PC-9 (cell line): ENCODE measurements at regions not wholly inside any gene's neighbourhood (a gene's known extent, or its start where the extent isn't known, plus 50 kb on each side); places are given as distances from the start of the nearest gene placed in this dataset.

ENCODE experiments used
- BruUV-seq: library from RNA; stranded (reverse); fragments of 400-500 nt; replicated peaks from 2 replicates; lab custom pipeline; 2021; lab: Mats Ljungman, UMichigan
- CTCF ChIA-PET: fragments of 300-600 bp; sonication (Branson Sonifier 250); formaldehyde crosslinking; loops from one replicate; lab custom pipeline; 2022; ENCODE audit warnings: antibody characterized with exemption; lab: Charles Lee
- POLR2A ChIA-PET: fragments of 300-600 bp; sonication (Branson Sonifier 250); formaldehyde crosslinking; loops from one replicate; lab custom pipeline; 2022; ENCODE audit warnings: antibody characterized with exemption; ENCODE audit not compliant: unreplicated experiment; lab: Charles Lee
- DNase-seq, 2 experiments: peaks; one replicate each; pipeline versions ENCODE4 v3.0.0 to v3.0.0-alpha.2; 2015 to 2022; ENCODE audit warnings: mixed read lengths in 1 of 2
- H2AFZ ChIP-seq: fragments of 200-600 bp; sonication (generic); 2 replicates; pipeline ENCODE4 v1.8.1; 2017; ENCODE audit warnings: antibody characterized with exemption
- H3F3A ChIP-seq: fragments of 200-600 bp; sonication (generic); 2 replicates; pipeline ENCODE4 v1.8.1; 2017; ENCODE audit warnings: antibody characterized with exemption, mild to moderate bottlenecking, low read depth; ENCODE audit not compliant: insufficient read depth
- H3K27ac ChIP-seq: fragments of 200-600 bp; sonication (generic); 2 replicates; pipeline ENCODE4 v1.6.1; 2016; ENCODE audit warnings: mixed run types
- H3K27me3 ChIP-seq: fragments of 200-600 bp; sonication (generic); 2 replicates; pipeline ENCODE4 v1.6.1; 2016; ENCODE audit warnings: low read depth, mixed run types; ENCODE audit not compliant: insufficient read depth
- H3K36me3 ChIP-seq: fragments of 200-600 bp; sonication (generic); 2 replicates; pipeline ENCODE4 v1.6.1; 2016; ENCODE audit warnings: low read depth, mixed run types
- H3K4me1 ChIP-seq: fragments of 200-600 bp; sonication (generic); replicated peaks from 2 replicates; pipeline ENCODE4 v1.6.1; 2016; ENCODE audit warnings: mixed run types; ENCODE audit not compliant: insufficient read depth
- H3K4me2 ChIP-seq: fragments of 200-600 bp; sonication (generic); 2 replicates; pipeline ENCODE4 v1.6.1; 2017; ENCODE audit warnings: mixed run types
- H3K4me3 ChIP-seq: fragments of 200-600 bp; sonication (generic); 2 replicates; pipeline ENCODE4 v1.6.1; 2016; ENCODE audit warnings: mixed run types
- H3K79me2 ChIP-seq: fragments of 200-600 bp; sonication (generic); 2 replicates; pipeline ENCODE4 v1.6.1; 2017; ENCODE audit warnings: low read depth, mixed run types
- H3K9me2 ChIP-seq: fragments of 200-600 bp; sonication (generic); 2 replicates; pipeline ENCODE4 v1.8.1; 2017; ENCODE audit warnings: mild to moderate bottlenecking; ENCODE audit not compliant: insufficient read depth
- H3K9me3 ChIP-seq: fragments of 200-600 bp; sonication (generic); 2 replicates; pipeline ENCODE4 v1.8.1; 2016; ENCODE audit warnings: low read depth; ENCODE audit not compliant: insufficient read depth
- H4K20me1 ChIP-seq: fragments of 200-600 bp; sonication (generic); 2 replicates; pipeline ENCODE4 v1.8.1; 2017; ENCODE audit not compliant: insufficient read depth
- EZH2 ChIP-seq: fragments of 200-600 bp; sonication (generic); IDR thresholded peaks from 2 replicates; pipeline ENCODE4 v1.8.0; 2017; ENCODE audit warnings: antibody characterized with exemption, low read depth
- intact Hi-C: fragments of 100-400 bp; cut with micrococcal nuclease; formaldehyde crosslinking; loops from one replicate; pipeline ENCODE4 v1.10.0; 2022; ENCODE audit not compliant: unreplicated experiment
- TF ChIP-seq, protein P1 (sequence below): fragments of 200-600 bp; sonication (generic); conservative IDR thresholded peaks from 2 replicates; pipeline ENCODE4 v1.6.1; 2017; ENCODE audit warnings: mixed run types, antibody characterized with exemption, mild to moderate bottlenecking, moderate library complexity

DNA sequence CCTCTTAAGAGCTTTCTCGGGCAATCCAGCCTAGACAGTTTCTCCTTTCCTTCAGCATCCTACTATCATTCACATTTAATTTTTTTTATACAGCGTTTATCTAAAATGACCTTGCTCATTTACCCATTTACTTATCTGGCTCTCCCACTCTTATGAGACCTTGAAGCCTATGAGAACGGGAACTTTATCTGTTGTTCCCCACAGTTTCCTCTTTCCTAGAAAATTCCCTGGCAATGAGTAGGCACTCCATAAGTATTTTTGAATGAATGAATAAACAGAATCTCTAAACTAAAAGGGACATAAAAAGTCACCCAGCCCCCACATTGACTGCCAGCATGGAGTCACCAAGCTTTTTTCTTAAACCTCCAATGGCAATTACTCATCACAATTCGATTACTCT lies 353.2 kb downstream of the METTL4 start:
- intact Hi-C loops = no loop called here

DNA sequence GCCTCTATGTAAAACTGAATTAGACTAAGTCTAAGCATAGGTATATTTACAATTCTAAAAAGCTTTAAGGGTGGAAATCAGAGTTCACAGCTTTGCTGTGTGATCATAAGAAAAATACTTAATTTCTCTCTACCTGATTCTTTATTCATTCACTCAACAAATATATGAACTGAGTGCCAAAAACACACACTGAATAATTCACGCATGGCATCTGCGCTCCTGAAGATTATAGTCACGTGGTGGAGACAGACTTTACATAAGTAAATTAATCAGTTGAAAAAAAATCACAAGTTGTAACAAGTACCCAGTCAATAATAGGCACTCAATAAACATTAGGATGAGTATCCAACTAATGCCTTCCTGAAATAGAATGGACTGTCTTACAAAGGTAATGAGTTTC lies 351.6 kb downstream of the METTL4 start:
- BruUV-seq = no TSS peak
- DNase-seq = no peak
- 0 out of 2 replicates have a peak, but pooled peaks cover 10% of the 10 kb centered on the region for H3K9me3 ChIP-seq
- peaks cover 14% of the 10 kb centered on the region for H3K4me1 ChIP-seq
- ChIA-PET POLR2A (no interaction called here), CTCF (no interaction called here)
- peaks cover 5% of the 10 kb centered on the region; the same call in 1 of the 2 replicates for H3F3A ChIP-seq
- no peak overlapping the region for H3K4me2 ChIP-seq
- no peak overlapping the region for H3K27ac ChIP-seq
- H3K27me3 ChIP-seq = no peaks in the 10 kb centered on the region
- intact Hi-C loops = loop anchor here (5.0 kb wide), 2 partner anchors 632 to 1352 kb away; no protein-coding TSS in a partner anchor
- no peak overlapping the region for H2AFZ ChIP-seq
- no peaks in the 10 kb centered on the region for H3K36me3 ChIP-seq
- H3K79me2 ChIP-seq = no peaks in the 10 kb centered on the region
- TF ChIP-seq EZH2 = no peak
- TF ChIP-seq, protein P1, sequence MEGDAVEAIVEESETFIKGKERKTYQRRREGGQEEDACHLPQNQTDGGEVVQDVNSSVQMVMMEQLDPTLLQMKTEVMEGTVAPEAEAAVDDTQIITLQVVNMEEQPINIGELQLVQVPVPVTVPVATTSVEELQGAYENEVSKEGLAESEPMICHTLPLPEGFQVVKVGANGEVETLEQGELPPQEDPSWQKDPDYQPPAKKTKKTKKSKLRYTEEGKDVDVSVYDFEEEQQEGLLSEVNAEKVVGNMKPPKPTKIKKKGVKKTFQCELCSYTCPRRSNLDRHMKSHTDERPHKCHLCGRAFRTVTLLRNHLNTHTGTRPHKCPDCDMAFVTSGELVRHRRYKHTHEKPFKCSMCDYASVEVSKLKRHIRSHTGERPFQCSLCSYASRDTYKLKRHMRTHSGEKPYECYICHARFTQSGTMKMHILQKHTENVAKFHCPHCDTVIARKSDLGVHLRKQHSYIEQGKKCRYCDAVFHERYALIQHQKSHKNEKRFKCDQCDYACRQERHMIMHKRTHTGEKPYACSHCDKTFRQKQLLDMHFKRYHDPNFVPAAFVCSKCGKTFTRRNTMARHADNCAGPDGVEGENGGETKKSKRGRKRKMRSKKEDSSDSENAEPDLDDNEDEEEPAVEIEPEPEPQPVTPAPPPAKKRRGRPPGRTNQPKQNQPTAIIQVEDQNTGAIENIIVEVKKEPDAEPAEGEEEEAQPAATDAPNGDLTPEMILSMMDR = no peak
- H4K20me1 ChIP-seq = no peaks in the 10 kb centered on the region
- H3K9me2 ChIP-seq = no peaks in the 10 kb centered on the region
- no peak overlapping the region for H3K4me3 ChIP-seq

More for the DNA sequence above, 353.2 kb downstream of the METTL4 start:
- H3K79me2 ChIP-seq = no peaks in the 10 kb centered on the region
- H4K20me1 ChIP-seq = no peaks in the 10 kb centered on the region
- peaks cover 14% of the 10 kb centered on the region; the same call in 1 of the 2 replicates for H3K9me3 ChIP-seq
- no peaks in the 10 kb centered on the region for H3K9me2 ChIP-seq
- H3K4me2 ChIP-seq = no peak overlapping the region
- no peaks in the 10 kb centered on the region for H3K36me3 ChIP-seq
- ChIA-PET CTCF (no interaction called here), POLR2A (interaction anchor here (0.6 kb wide), 1 partner anchor 472 kb away, joined by 3 read pairs; no protein-coding TSS in a partner anchor)
- H2AFZ ChIP-seq = no peak overlapping the region
- peaks cover 8% of the 10 kb centered on the region for H3K4me1 ChIP-seq
- no TSS peak for BruUV-seq
- H3K27ac ChIP-seq = no peak overlapping the region
- no peaks in the 10 kb centered on the region for H3K27me3 ChIP-seq
- no peak for DNase-seq
- H3K4me3 ChIP-seq = no peak overlapping the region
- H3F3A ChIP-seq = peaks cover under 1% of the 10 kb centered on the region; the same call in 1 of the 2 replicates
- TF ChIP-seq, protein P1 = no peak
- no peak for TF ChIP-seq EZH2

DNA sequence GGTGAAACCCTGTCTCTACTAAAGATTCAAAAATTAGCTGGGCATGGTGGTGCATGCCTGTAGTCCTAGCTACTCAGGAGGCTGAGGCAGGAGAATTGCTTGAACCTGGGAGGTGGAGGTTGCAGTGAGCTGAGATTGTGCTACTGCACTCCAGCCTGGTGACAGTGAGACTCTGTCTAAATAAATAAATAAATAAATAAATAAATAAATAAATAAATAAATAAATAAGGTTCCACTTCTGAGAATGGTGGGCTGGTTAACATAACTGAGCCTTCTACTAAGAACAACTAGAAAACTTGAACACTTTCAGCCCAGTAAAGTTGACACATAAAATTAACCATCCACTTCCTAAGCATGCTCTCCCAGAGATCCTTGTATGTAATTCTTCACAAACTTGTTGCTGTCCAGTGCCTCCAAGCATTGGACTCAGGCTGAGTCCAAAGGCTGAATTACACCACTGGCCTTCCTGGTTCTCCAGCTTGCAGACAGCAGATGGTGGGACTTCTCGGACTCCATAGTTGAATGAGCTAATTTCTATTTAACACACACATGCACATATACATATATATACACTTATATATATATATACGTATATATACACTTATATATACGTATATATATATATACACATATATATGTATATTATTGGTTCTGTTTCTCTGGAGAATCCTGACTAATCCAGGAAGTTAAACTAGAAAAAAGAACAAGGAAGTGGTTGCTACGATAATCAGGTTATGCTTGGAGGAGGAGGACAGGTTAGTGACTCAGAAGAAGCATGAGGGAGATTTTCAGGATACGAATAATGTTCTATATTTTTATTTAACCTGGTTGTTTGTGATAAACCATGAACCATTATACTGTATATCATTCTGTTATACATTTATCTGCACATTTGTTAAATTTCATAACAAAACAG lies 348.8 kb downstream of the METTL4 start:
- Histone ChIP-seq H3K4me3 (no peak overlapping the region), H3K79me2 (no peaks in the 10 kb centered on the region), H3K36me3 (no peaks in the 10 kb centered on the region), H3K4me2 (no peak overlapping the region), H3K27ac (peak overlapping the region; percentile 60), H3K4me1 (peaks cover 14% of the 10 kb centered on the region), H4K20me1 (no peaks in the 10 kb centered on the region), H2AFZ (no peak overlapping the region; the same call in 1 of the 2 replicates), H3K9me2 (no peaks in the 10 kb centered on the region), H3K9me3 (0 out of 2 replicates have a peak, but pooled peaks cover 5% of the 10 kb centered on the region), H3F3A (peaks cover 5% of the 10 kb centered on the region; the same call in 1 of the 2 replicates), H3K27me3 (no peaks in the 10 kb centered on the region)
- ChIA-PET POLR2A (interaction anchor here (0.6 kb wide), 1 partner anchor 78 kb away, joined by 7 read pairs; no protein-coding TSS in a partner anchor), CTCF (interaction anchor here (0.9 to 1.3 kb wide), 2 partner anchors 16 to 117 kb away, joined by 6 to 8 read pairs; no protein-coding TSS in a partner anchor)
- BruUV-seq = no TSS peak
- intact Hi-C loops = loop anchor here (2.0 to 5.0 kb wide), 3 partner anchors 50 to 1355 kb away; no protein-coding TSS in a partner anchor
- TF ChIP-seq EZH2 = no peak
- TF ChIP-seq, protein P1 = no peak
- peak; percentile 15 to 79 for DNase-seq
